Astrocyte (in vitro differentiated cells and primary cell): ENCODE measurements at regions not wholly inside any gene's neighbourhood (a gene's known extent, or its start where the extent isn't known, plus 50 kb on each side); places are given as distances from the start of the nearest gene placed in this dataset.

Experiments used
- DNase-seq: peaks from one replicate; pipeline ENCODE4 v3.0.0-alpha.2; 2010; ENCODE audit warnings: low read depth
- FAIRE-seq: peaks from 2 replicates; lab custom pipeline; 2011; peaks lifted over from hg19 to GRCh38; lab: Jason Lieb, UNC
- H2AFZ ChIP-seq: 2 replicates; pipeline ENCODE4 v1.6.0; 2012; ENCODE audit warnings: low read depth, low read length, inconsistent platforms
- H3K27ac ChIP-seq: 2 replicates; pipeline ENCODE4 v1.5.1; 2011; ENCODE audit warnings: low read depth, low read length, inconsistent platforms
- H3K27me3 ChIP-seq: 2 replicates; pipeline ENCODE4 v1.6.0; 2011; ENCODE audit warnings: low read length, inconsistent platforms; ENCODE audit not compliant: insufficient read depth
- H3K36me3 ChIP-seq: 2 replicates; pipeline ENCODE4 v1.5.1; 2011; ENCODE audit warnings: low read length, inconsistent platforms; ENCODE audit not compliant: insufficient read depth
- H3K4me1 ChIP-seq: 2 replicates; pipeline ENCODE4 v1.5.1; 2011; ENCODE audit warnings: low read length, inconsistent platforms; ENCODE audit not compliant: insufficient read depth
- H3K4me2 ChIP-seq: 2 replicates; pipeline ENCODE4 v1.6.0; 2012; ENCODE audit warnings: low read length, inconsistent platforms
- H3K4me3 ChIP-seq: 2 replicates; pipeline ENCODE4 v1.5.1; 2011; ENCODE audit warnings: low read depth, mild to moderate bottlenecking, low read length, inconsistent platforms; ENCODE audit not compliant: insufficient read depth
- H3K79me2 ChIP-seq: 2 replicates; pipeline ENCODE4 v1.6.0; 2012; ENCODE audit warnings: mild to moderate bottlenecking, low read length, inconsistent platforms; ENCODE audit not compliant: insufficient read depth
- H3K9ac ChIP-seq: 2 replicates; pipeline ENCODE4 v1.6.0; 2012; ENCODE audit warnings: mild to moderate bottlenecking, low read length, inconsistent platforms
- H3K9me3 ChIP-seq: 2 replicates; pipeline ENCODE4 v1.5.1; 2012; ENCODE audit warnings: low read depth, mild to moderate bottlenecking, low read length, inconsistent platforms; ENCODE audit not compliant: insufficient read depth
- H4K20me1 ChIP-seq: 2 replicates; pipeline ENCODE4 v1.6.0; 2012; ENCODE audit warnings: low read length, inconsistent platforms; ENCODE audit not compliant: insufficient read depth
- H3K27ac Mint-ChIP-seq: one replicate; pipeline ENCODE4 v1.8.0; 2021; ENCODE audit warnings: mild to moderate bottlenecking, mixed read lengths; ENCODE audit not compliant: unreplicated experiment
- H3K27me3 Mint-ChIP-seq: one replicate; pipeline ENCODE4 v1.8.0; 2021; ENCODE audit warnings: low read depth, mixed read lengths; ENCODE audit not compliant: unreplicated experiment
- H3K36me3 Mint-ChIP-seq: one replicate; pipeline ENCODE4 v1.8.0; 2021; ENCODE audit warnings: low read depth, mixed read lengths; ENCODE audit not compliant: unreplicated experiment
- H3K4me1 Mint-ChIP-seq: one replicate; pipeline ENCODE4 v1.8.0; 2021; ENCODE audit warnings: low read depth, mixed read lengths; ENCODE audit not compliant: unreplicated experiment
- H3K4me3 Mint-ChIP-seq: one replicate; pipeline ENCODE4 v1.8.0; 2021; ENCODE audit warnings: mild to moderate bottlenecking, moderate library complexity, mixed read lengths; ENCODE audit not compliant: unreplicated experiment
- H3K9me3 Mint-ChIP-seq: one replicate; pipeline ENCODE4 v1.8.0; 2021; ENCODE audit warnings: mild to moderate bottlenecking, mixed read lengths; ENCODE audit not compliant: unreplicated experiment
- EZH2 ChIP-seq: IDR thresholded peaks from 2 replicates; pipeline ENCODE4 v1.6.1; 2012; ENCODE audit warnings: mild to moderate bottlenecking, low read length, inconsistent platforms; ENCODE audit not compliant: insufficient read depth
- TF ChIP-seq, protein P1 (sequence below): IDR thresholded peaks from 2 replicates; pipeline ENCODE4 v1.5.1; 2011; ENCODE audit warnings: low read depth, mild to moderate bottlenecking, inconsistent platforms, low read length, moderate library complexity; ENCODE audit not compliant: insufficient read depth

DNA sequence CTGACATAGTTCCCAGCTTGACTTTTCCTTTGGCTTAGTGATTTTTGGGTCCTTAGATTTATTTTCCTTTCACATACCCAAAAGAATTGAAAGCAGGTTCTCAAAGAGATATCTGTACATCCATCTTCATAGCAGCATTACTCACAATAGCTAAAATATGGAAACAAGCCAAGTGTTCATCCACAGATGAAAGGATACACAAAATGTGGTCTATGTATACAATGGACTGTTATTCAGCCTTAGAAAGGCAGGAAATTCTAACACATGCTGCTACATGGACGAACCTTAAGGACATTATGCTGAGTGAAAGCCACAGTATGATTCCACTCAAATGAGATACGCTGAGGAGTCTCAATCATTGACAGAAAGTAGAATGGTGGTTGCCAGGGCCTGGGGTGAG lies 171.8 kb downstream of the IGLL1 start:
- no peak overlapping the region for H3K4me3 Mint-ChIP-seq
- FAIRE-seq = no peak
- TF ChIP-seq EZH2 = no peak
- TF ChIP-seq, protein P1, sequence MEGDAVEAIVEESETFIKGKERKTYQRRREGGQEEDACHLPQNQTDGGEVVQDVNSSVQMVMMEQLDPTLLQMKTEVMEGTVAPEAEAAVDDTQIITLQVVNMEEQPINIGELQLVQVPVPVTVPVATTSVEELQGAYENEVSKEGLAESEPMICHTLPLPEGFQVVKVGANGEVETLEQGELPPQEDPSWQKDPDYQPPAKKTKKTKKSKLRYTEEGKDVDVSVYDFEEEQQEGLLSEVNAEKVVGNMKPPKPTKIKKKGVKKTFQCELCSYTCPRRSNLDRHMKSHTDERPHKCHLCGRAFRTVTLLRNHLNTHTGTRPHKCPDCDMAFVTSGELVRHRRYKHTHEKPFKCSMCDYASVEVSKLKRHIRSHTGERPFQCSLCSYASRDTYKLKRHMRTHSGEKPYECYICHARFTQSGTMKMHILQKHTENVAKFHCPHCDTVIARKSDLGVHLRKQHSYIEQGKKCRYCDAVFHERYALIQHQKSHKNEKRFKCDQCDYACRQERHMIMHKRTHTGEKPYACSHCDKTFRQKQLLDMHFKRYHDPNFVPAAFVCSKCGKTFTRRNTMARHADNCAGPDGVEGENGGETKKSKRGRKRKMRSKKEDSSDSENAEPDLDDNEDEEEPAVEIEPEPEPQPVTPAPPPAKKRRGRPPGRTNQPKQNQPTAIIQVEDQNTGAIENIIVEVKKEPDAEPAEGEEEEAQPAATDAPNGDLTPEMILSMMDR = no peak

DNA sequence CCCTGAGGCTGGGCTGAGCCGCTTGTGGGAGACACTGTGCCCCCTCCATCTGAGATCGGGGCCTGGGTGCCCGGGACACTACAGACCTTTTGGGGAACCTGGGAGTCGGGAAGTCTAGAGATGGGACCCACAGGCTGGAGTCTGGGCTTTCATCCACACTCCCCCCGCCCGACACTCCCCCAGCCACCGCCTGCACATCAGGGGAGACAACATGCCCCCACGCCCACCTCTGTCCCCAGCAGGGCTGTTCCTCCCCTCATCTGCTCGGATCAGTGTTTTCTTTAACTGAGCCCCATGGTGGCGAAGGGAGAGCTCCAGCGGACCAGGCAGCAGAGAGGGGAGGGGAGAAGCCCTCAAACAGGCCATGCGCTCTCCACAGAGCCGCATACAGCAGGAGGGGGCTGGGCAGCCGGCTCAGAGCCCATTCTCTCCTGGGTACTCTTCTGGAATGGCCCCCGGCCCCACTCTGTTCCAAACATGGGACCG lies 174.7 kb downstream of the IGLL1 start:
- H4K20me1 ChIP-seq = no peaks in the 10 kb centered on the region
- H3K4me3 ChIP-seq = no peak overlapping the region
- no peak for DNase-seq
- peaks cover 3% of the 10 kb centered on the region for H3K27me3 ChIP-seq
- H3K36me3 Mint-ChIP-seq = no peaks in the 10 kb centered on the region
- no peaks in the 10 kb centered on the region for H3K9me3 Mint-ChIP-seq
- H3K4me3 Mint-ChIP-seq = no peak overlapping the region
- H3K27me3 Mint-ChIP-seq = peaks cover 10% of the 10 kb centered on the region
- H3K4me1 Mint-ChIP-seq = no peaks in the 10 kb centered on the region
- no peak overlapping the region for H3K27ac ChIP-seq
- TF ChIP-seq EZH2 = no peak
- TF ChIP-seq, protein P1 = no peak
- no peaks in the 10 kb centered on the region for H3K9me3 ChIP-seq
- no peak overlapping the region for H3K9ac ChIP-seq
- peaks cover 16% of the 10 kb centered on the region for H3K4me1 ChIP-seq
- H3K4me2 ChIP-seq = no peak overlapping the region
- H3K27ac Mint-ChIP-seq = no peak overlapping the region
- H3K79me2 ChIP-seq = no peaks in the 10 kb centered on the region
- no peak overlapping the region for H2AFZ ChIP-seq
- no peaks in the 10 kb centered on the region for H3K36me3 ChIP-seq
- FAIRE-seq = no peak

More for the DNA sequence above, 171.8 kb downstream of the IGLL1 start:
- peaks cover 3% of the 10 kb centered on the region for H3K27me3 ChIP-seq
- H3K4me1 Mint-ChIP-seq = no peaks in the 10 kb centered on the region
- H3K4me2 ChIP-seq = no peak overlapping the region
- H4K20me1 ChIP-seq = no peaks in the 10 kb centered on the region
- no peak overlapping the region for H3K27ac ChIP-seq
- no peaks in the 10 kb centered on the region for H3K9me3 ChIP-seq
- H3K36me3 ChIP-seq = no peaks in the 10 kb centered on the region
- no peaks in the 10 kb centered on the region for H3K4me1 ChIP-seq
- DNase-seq = no peak
- H3K9ac ChIP-seq = no peak overlapping the region
- H3K27ac Mint-ChIP-seq = no peak overlapping the region
- peaks cover 2% of the 10 kb centered on the region for H3K9me3 Mint-ChIP-seq
- no peak overlapping the region for H3K4me3 ChIP-seq
- H2AFZ ChIP-seq = no peak overlapping the region
- H3K79me2 ChIP-seq = no peaks in the 10 kb centered on the region
- H3K36me3 Mint-ChIP-seq = no peaks in the 10 kb centered on the region
- H3K27me3 Mint-ChIP-seq = peaks cover 22% of the 10 kb centered on the region

DNA sequence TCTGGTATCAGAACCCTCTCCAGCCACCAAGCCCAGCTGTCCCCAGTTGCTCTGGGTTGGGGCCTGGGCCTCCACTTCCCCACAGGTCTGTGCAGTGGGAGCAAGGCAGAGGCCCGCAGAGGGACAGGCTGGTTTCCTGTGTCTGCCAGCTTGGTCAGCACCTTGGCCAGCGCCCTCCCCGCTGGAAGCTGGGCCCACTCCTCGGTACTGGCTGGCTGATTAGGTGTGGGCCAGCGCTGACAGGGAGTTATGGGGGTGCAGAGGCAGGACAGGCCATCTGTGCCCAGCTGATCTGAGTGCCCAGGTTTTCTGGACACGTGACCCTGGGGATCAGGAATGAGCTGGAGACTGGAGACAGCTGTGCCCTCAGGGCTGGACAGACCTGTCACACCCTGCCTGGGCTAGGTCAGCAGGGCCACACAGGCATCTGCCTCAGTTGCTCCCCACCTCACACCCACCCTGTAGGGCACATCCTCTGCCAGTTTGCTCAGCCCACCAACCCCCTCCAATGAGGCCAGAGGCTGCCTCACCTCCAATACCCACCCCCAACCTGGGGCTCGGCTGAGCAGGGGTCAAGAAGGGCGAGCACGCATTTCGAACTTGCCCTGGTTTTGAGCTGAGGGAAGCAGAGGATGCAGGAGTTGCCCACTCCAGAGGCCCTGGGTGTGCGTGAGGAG lies 175.3 kb downstream of the IGLL1 start:
- FAIRE-seq (no peak), DNase-seq (no peak)
- no peaks in the 10 kb centered on the region for H3K36me3 Mint-ChIP-seq
- no peaks in the 10 kb centered on the region for H3K4me1 Mint-ChIP-seq
- H3K4me3 ChIP-seq = no peak overlapping the region
- TF ChIP-seq, protein P1 = no peak
- no peak for TF ChIP-seq EZH2
- H3K4me1 ChIP-seq = peaks cover 16% of the 10 kb centered on the region
- H4K20me1 ChIP-seq = no peaks in the 10 kb centered on the region
- H3K27me3 Mint-ChIP-seq = peaks cover 8% of the 10 kb centered on the region
- H3K79me2 ChIP-seq = no peaks in the 10 kb centered on the region
- H3K9me3 ChIP-seq = no peaks in the 10 kb centered on the region
- peaks cover 3% of the 10 kb centered on the region for H3K27me3 ChIP-seq
- no peaks in the 10 kb centered on the region for H3K36me3 ChIP-seq
- H2AFZ ChIP-seq = no peak overlapping the region
- no peak overlapping the region for H3K4me2 ChIP-seq
- no peak overlapping the region for H3K4me3 Mint-ChIP-seq
- no peak overlapping the region for H3K9ac ChIP-seq
- no peak overlapping the region for H3K27ac Mint-ChIP-seq
- H3K27ac ChIP-seq = no peak overlapping the region
- no peaks in the 10 kb centered on the region for H3K9me3 Mint-ChIP-seq
